GM19328 (cell line): ENCODE measurements at regions not wholly inside any gene's neighbourhood (a gene's known extent, or its start where the extent isn't known, plus 50 kb on each side); places are given as distances from the start of the nearest gene placed in this dataset.
"Not testable (repeated sequence)": the region's sequence is repeated elsewhere in the genome, so short reads cannot be mapped to it uniquely, and the experiment has no call there.

Experiments used
- ATAC-seq: cut with Tn5 transposase; IDR thresholded peaks from one replicate; pipeline ENCODE4 v1.9.1; 2021; ENCODE audit warnings: mild to moderate bottlenecking, moderate library complexity; ENCODE audit not compliant: unreplicated experiment

DNA sequence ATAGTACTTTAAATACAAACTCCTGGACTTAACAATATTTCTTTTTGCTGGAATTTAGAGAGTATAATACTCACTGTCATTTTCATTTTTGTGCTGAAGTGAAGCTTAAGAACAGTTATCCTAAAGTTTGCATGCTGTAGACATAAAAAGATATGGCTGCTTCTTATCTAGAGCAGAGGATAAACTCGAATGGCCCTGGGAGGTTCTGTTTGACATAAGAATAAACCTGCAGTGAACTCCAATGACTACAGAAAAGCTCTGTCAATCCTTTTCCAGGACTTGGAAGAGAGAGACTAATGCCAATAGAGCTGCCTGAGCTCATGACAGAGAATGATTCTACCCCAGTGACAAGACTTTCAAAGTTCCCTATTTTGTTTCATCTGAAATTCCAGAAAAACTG, 1017.8 kb upstream of the MIR17HG start:
- ATAC-seq, result no peak

DNA sequence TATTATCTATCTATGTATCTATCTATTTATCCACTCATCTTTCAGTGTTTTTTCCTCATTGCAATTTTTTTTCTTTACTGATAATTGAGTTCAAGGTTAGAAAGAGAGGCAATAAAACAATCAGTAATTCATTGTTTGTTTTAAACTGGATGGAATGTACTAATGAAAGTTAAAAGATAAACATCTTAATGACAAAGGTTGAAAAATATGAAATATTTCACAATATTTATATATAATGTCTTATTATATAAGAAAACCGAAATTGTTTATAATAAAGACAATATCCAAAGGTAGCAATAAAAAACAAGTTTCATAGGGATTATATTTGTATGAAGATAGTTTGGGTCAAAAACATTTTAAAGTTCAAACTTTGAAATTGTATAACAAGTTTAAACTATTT, 1015.5 kb upstream of the MIR17HG start:
- no peak for ATAC-seq

DNA sequence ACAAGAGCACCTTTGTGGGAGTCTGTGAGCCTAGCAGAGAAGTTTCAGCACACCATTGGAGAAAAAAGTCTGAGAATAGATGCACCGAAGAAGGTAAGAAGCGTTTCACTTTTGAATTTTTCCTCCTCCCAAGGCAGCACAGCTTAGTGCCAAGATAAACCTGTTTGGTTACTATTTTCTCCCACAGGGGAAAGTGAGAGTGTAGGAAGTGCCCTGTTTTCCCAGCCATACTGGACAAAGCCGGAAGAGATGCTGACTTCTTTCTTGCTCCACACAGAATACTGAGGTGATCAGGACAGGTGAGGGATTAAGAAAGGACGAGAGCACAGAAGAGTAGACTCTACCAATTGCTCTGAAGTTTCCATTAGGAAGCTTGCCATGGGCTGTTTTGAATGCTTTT, 1011.0 kb upstream of the MIR17HG start:
- ATAC-seq, result no peak

DNA sequence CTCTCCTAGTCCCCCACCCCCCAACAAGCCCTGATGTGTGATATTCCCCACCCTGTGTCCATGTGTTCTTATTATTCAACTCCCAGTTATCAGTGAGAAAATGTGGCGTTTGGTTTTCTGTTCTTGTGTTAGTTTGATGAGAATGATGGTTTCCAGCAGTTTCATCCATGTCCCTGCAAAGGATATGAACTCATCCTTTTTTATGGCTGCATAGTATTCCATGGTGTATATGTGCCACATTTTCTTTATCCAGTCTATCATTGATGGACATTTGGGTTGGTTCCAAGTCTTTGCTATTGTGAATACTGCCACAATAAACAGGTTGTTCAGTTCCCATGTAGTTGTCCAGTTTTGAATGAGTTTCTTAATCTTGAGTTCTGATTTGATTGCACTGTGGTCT, 1006.1 kb upstream of the MIR17HG start:
- ATAC-seq, result not testable (repeated sequence)

DNA sequence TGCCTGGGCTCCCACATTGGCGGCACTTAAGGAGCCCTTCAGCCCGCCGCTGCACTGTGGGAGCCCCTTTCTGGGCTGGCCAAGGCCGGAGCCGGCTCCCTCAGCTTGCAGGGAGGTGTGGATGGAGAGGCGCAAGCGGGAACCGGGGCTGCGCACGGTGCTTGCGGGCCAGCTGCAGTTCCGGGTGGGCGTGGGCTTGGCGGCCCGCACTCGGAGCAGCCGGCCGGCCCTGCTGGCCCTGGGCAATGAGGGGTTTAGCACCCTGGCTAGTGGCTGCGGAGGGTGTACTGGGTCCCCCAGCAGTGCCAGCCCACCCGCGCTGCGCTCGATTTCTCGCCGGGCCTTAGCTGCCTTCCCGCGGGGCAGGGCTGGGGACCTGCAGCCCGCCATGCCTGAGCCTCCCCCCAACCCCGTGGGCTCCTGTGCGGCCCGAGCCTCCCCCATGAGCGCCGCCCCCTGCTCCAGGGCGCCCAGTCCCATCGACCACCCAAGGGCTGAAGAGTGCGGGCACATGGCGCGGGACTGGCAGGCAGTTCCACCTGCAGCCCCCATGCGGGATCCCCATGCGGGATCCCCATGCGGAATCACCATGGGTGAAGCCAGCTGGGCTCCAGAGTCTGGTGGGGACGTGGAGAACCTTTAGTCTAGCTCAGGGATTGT, 998.9 kb upstream of the MIR17HG start:
- not testable (repeated sequence) for ATAC-seq

DNA sequence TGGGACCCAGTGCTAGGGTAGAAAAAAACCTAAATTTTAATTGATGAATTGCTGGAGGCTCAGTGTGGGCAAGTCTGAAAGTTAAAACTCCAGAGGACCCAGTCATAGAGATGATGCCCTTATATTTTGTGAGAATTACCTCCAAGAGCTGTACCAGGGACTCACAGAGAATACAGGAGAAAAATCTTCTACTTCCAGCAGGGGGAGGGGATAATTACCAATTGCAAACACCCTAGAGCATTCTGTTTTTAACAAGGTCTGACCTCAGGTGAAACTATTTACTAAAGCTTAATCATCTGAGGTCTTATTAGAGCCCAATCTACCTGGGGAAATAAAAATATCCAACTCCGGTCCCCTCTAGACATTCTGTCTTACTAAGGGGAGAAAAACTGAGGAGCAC, 994.7 kb upstream of the MIR17HG start:
- ATAC-seq, result no peak

DNA sequence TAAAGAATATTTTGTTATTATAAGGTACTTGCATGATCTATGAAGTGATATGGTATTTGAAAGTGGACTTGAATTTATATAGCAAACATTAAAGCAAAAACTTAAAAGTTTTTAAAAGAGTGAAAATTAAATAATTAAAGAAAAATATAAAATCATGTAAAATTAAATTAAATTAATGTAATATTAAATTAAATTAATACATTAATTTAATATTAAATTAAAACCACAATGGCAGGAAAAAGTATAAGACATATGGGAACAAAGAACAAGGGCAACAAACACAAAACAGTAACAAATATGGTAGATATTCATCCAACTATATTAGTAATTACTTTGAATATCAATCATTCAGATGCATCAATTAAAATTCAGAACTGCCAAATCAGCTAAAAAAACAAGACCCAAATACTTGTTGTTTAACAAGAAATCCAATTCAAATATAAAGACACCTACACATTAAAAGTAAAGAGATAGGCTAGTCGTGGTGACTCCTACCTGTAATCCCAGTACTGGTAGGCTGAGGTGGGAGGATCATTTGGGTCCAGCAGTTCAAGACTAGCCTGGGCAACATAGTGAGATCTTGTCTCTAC, 992.2 kb upstream of the MIR17HG start:
- no peak for ATAC-seq

DNA sequence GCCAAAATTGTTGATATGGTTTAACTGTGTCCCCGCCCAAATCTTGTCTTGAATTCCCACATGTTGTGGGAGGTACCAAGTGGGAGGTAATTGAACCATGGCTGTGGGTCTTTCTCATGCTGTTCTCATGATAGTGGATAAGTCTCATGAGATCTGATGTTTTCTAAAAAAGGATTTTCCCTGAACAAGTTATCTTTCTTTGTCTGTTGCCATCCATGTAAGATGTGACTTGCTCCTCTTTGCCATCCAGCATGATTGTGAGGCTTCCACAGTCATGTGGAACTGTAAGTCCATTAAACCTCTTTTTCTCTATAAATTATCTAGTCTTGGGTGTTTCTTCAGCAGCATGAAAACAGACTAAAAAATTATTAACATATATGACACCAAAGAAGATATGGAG, 986.7 kb upstream of the MIR17HG start:
- no peak for ATAC-seq

DNA sequence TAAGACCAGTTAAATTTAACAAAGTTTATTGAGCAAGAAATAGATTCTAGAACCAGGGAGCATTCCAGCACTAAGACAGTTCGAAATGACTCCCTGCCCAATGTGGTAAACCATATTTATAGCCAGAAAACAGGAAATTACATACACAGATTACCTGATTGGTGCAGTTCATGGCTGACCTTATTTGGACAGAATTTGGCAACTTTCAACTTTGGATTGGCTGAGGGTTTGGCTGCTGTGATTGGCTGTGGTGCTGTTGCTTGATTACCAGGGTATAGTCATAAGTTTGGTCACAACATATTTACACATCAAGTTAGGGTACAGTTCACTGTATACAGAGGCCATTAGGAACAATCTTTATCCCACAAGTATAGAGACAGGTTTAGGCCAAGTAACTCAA, 984.8 kb upstream of the MIR17HG start:
- no peak for ATAC-seq

DNA sequence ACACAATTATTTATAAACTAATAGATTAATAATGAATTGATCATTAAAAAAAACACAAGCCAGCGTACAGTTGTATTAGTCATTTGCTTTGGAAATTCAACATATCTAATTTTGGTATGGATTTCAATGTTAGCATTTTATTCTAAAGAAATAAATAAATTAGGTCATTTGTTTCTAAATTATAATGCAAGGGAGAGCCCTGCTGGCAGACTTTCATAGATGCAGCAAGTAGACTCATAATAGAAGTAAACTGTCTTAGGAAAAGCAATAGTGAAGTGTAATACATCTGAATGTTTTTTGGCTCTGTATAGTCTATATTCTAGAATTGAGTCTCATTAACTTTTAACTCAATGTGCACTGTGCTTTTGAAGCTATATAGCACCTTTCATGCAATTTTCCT, 982.4 kb upstream of the MIR17HG start:
- no peak for ATAC-seq

DNA sequence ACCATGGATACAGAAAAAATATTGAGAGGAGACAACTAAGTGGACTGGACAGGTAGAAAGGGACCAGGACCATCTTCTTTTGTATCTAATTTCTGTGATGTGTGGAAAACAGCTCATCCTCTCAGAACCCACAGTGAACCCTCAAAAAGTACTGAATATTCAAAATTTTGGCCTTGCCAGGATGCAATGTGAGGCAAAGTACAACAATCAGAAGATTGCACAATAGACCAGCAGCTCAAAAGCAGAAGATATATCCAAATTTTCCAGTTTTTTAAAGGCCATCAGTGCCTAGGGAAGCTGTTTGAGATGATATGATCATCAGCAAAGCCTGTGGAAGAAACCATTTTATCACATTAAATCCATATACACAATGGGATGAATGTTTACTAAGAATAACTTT, 973.3 kb upstream of the MIR17HG start:
- ATAC-seq, result no peak

DNA sequence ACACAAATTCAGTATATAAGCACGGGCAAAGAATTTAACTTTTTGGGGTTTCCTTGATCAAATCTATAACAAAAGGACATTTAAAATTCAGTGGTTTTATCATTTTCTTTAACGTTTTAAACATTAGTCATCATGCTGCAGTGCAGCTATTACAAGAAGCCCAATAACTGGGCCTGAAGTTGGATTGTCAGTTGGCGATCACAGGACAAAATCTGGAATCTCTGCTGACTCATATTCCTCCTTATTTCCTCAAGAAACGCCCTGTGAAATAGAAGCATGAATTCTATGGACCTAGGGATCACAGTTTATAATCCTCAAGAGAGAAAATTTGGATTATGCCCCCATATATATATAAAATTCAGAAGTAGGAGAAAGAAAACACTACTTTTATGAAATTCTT, 971.6 kb upstream of the MIR17HG start:
- no peak for ATAC-seq

DNA sequence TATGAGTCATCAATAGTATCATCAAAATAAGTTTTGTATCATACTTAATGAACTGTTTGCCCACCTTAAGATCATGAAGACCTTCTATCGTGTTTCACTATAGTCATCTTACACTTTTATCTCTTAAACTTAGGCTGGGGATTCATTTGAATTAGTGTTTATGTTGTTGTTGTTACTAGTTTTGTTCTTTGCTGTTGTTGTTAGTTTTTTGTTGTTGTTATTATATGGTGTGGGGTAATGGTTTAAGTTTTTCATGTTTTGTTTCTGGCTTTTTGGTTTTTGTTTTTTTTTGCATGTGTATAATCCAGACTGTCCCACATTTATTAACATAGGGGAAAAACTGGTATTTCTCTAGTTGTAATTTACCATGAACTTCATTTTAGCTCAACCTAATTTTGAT, 965.1 kb upstream of the MIR17HG start:
- no peak for ATAC-seq

DNA sequence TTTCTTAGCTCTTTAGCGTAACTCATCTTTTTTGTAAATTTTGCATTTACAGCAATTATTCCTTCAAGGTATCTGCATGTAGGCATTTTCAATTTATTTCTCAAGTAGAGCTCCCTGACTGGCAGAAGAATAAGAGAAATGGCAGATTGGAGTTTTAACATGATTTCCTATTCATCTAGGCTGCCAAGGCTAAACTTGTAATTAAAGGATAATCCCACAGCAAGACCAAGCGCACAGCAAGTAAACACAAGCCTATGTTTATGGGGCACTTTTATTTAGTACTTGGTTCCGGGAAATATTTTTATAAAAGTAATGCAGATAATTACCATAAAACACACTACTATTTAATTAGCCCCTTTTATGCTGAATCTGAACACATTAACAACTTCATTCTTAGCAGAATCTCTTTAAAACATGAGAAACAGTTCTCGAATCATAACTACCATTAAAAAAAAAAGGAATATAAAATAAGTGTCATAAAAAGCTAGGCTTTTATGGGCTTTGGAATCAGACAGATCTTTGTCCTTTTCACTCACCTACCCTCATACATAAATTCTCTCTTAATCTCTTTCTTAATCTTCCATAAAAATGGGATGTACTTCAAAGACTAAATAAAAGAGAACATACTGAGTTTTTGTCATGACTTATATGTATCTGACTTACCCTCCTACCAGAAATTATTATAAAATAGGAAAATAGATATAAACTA, 961.6 kb upstream of the MIR17HG start:
- no peak for ATAC-seq

DNA sequence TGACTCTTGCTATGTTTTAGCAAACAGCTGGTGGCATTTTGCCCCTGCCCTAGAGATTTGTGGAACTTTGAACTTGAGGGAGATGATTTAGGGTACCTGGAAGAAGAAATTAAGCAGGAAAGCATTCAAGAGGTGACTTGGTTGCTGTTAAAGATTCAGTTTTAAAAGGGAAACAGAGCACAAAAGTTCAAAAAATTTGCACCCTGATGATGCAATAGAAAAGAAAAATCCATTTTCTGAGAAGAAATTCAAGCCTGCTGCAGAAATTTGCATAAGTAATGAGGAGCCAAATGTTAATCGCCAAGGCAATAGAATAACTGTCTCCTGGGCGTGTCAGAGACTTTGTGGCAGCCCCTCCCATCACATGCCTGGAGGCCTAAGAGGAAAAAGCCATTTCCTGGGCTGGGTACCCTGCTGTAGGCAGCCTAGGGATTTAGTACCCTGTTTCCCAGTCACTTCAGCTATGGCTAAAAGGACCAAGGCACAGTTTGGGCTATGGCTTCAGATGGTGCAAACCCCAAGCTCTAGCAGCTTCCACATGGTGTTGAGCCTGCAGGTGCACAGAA, 958.5 kb upstream of the MIR17HG start:
- ATAC-seq, result no peak

DNA sequence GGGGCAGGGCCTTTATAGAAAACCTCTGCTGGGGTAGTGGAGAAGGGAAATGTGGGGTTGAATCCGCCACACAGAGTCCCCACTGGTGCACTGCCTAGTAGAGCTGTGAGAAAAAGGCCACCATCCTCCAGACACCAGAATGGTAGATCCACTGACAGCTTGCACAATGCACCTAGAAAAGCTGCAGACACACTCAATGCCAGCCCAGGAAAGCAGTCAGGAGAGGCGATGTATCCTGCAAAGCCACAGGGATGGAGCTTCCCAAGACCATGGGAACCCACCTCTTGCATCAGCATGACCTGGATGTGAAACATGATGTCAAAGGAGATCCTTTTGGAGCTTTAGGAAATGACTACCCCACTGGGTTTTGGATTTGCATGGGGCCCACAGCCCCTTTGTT, 958.0 kb upstream of the MIR17HG start:
- ATAC-seq, result no peak

DNA sequence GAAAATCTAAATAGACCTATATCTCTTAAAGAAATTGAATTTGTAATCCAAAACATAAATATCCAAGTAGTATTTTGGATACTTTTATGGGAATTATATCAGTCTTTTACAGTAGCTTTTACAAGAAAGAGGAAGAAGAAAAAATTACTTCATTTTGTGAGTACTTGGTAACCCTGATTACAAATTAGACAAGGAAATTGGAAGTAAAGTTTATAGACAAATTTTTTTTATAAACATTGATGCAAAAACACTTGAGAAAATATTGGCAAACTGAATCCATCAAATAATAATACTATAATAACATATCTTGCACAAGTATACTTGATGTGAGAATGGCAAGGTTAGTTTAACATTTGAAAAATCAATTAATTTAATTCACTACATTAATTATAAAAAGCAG, 954.1 kb upstream of the MIR17HG start:
- no peak for ATAC-seq

DNA sequence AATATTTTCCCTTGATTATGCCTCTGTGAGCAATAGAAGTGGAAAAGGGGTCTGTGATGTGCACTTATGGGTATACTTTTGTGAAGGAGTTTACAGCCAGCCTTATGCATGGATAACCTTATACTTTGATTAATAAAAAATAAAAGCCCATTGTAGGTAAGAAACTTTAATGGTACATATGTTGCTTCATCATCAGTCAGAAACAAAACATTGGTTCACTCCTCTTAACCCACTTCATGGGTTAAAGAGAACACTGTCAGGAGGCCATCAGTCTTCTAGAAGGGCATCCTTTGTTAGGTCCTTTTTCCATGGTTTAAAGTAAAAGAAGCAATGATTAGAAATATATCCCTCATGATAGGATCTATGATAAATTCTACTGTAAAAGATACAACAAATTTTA, 952.1 kb upstream of the MIR17HG start:
- ATAC-seq, result no peak

DNA sequence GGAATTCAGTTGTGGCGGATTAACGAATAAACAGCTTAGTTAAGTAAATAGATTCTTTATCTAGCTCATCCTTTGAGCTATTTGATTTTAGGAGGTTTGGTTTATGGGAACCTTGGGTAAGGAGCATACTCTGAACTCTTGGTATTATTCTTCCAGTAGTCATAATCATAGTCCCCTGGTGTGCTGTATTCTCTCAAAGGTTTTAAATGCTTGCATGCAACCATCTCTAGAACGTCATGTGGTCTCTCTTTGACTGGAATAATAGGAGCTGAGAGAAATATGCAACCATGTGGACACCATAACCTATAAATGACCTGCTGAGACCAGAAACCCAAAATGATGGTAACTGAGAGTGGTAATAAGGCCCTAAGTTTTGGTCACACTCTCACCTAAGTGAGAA, 951.6 kb upstream of the MIR17HG start:
- no peak for ATAC-seq

DNA sequence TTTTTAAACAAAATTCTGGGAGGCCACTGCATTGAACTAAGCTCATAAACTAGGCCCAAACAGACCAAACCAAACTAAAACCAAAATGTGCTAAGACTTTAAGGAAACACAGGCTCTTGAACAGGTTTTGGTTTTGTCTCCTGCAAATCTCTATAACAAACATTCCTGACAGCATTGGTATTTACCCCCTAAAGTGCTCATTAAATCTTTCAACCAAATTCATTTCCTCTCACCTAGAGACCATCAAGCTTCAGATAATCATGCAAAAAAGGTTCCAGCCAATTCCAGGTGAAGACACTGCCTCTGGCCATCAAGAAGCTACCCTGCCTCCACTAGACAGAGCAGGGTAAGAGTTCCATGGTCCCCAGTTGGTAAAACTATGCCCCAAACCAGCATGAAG, 951.2 kb upstream of the MIR17HG start:
- ATAC-seq, result no peak

DNA sequence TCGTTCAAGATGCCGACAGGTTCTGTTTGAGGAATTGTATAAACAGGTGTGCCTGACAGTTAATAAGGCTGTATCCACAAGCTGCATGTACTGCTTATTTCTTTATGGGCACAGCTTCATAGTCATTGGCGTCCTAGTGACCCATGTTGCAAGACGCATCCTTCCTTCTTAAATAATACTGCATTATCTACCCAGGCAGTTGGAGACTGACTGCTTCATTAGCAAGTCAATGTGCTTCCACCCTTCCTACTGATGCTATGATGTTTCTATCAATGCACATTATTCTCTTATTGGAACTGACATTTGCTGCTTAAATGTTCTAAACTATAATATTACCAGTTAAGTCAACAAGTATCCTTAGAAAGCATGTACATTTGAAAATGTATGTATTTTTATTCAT, 950.0 kb upstream of the MIR17HG start:
- no peak for ATAC-seq

DNA sequence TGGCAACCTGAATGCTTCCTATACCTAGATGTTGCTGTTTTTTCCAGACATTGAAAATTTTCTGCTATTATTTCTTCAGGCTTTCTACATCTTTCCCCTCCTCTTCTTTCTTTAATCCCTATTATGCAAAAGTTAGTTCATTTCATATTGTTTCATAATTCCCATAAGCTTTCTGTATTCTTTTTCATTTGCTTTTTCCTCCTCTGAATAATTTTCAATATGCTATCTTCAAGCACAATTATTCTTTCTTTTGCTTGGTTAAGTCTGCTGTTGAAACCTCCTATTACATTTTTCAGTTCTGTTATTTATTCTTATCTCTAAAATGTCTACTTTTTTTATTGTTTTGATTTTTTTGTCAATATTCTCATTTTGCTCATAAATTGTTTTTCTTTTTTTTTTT, 947.1 kb upstream of the MIR17HG start:
- ATAC-seq, result no peak
